Motor neuron (in vitro differentiated cells): ENCODE measurements at regions not wholly inside any gene's neighbourhood (a gene's known extent, or its start where the extent isn't known, plus 50 kb on each side); places are given as distances from the start of the nearest gene placed in this dataset.
"Not testable (repeated sequence)": the region's sequence is repeated elsewhere in the genome, so short reads cannot be mapped to it uniquely, and the experiment has no call there.

ENCODE experiments used
- ATAC-seq, 8 experiments: fragments of 200-7000 bp; cut with Tn5 transposase; replicated peaks in 6 of 8; 2 replicates each; pipeline ENCODE4 v1.8.0; 2021; ENCODE audit warnings: mild to moderate bottlenecking in 8 of 8, moderate library complexity in 8 of 8
- H3K27ac ChIP-seq, 2 donors: fragments of 250-450 bp; sonication (Bioruptor Pico); 2 replicates each; pipeline ENCODE4 v1.9.0; 2021; ENCODE audit warnings: antibody characterized with exemption in 2 of 2, mild to moderate bottlenecking in 2 of 2, moderate library complexity in 1 of 2
- H3K4me1 ChIP-seq, 2 donors: fragments of 250-450 bp; sonication (Bioruptor Pico); replicated peaks in 1 of 2; 2 replicates each; pipeline ENCODE4 v1.6.1; 2021; ENCODE audit warnings: antibody characterized with exemption in 2 of 2, mild to moderate bottlenecking in 2 of 2, moderate library complexity in 1 of 2
- H3K4me3 ChIP-seq, 5 donors: fragments of 250-450 bp; sonication (Bioruptor Pico); 2 replicates each; pipeline ENCODE4 v1.9.0; 2021; ENCODE audit warnings: antibody characterized with exemption in 5 of 5, mild to moderate bottlenecking in 5 of 5, moderate library complexity in 4 of 5
- WGBS, 10 experiments: fragments of 450-650 bp; shearing (Covaris generic); methylation state at CpG; one replicate each; pipeline ENCODE4 v1.0.0; 2022; 5-methylcytosine and 5-hydroxymethylcytosine counted together
- in situ Hi-C, 9 experiments: fragments of 400-800 bp; cut with MboI; loops; one replicate each; pipeline ENCODE4 v1.15.0; 2021; ENCODE audit warnings: low sequenced_read_pairs in 9 of 9, low pct_unique_long_range_greater_than_20kb in 2 of 9; ENCODE audit not compliant: unreplicated experiment in 9 of 9

GRCh38 chr1:208461680-208462079 is 217.5 kb upstream of the PLXNA2 start:
- H3K4me1 ChIP-seq = peaks cover 27 to 37% of the 10 kb centered on the region in 2 donors
- no peak overlapping the region for H3K27ac ChIP-seq
- in situ Hi-C loops = no loop called here
- no peak overlapping the region for H3K4me3 ChIP-seq
- no peak for ATAC-seq
- WGBS, 10 experiments = 0 to 100% (median 88%) methylated on average over 1 to 4 of the region's 4 CpGs; no CpG with 5 or more reads in 3 of the 10 experiments

GRCh38 chr1:208462761-208463160 is 218.6 kb upstream of the PLXNA2 start:
- in situ Hi-C loops = no loop called here

GRCh38 chr1:208465266-208465665 is 221.1 kb upstream of the PLXNA2 start:
- peaks cover 27 to 44% of the 10 kb centered on the region in 2 donors for H3K4me1 ChIP-seq
- ATAC-seq = no peak
- no peak overlapping the region for H3K4me3 ChIP-seq
- no peak overlapping the region for H3K27ac ChIP-seq
- WGBS, 10 experiments = 17 to 100% (median 96%) methylated on average over 1 to 3 of the region's 3 CpGs
- in situ Hi-C loops = no loop called here

More at GRCh38 chr1:208462761-208463160, 218.6 kb upstream of the PLXNA2 start:
- Histone ChIP-seq H3K4me1 (peaks cover 27 to 37% of the 10 kb centered on the region in 2 donors), H3K4me3 (no peak overlapping the region), H3K27ac (peak overlapping the region; percentile 14 to 32)
- ATAC-seq = peak in 5 of 8 experiments; percentile 85 to 91 (median 87)
- WGBS, 10 experiments = 0 to 100% (median 56%) methylated on average over 1 to 6 of the region's 6 CpGs; no CpG with 5 or more reads in 2 of the 10 experiments

- Histone ChIP-seq H3K4me3 (no peak overlapping the region), H3K4me1 (peaks cover 25 to 43% of the 10 kb centered on the region in 2 donors), H3K27ac (no peak overlapping the region)
- in situ Hi-C loops = no loop called here
- ATAC-seq = peak in 5 of 8 experiments; percentile 40 to 60 (median 56)
- 38 to 100% (median 63%) methylated on average over 1 to 4 of the region's 4 CpGs for WGBS, 10 experiments
Measured at GRCh38 chr1:208465786-208466590, 221.8 kb upstream of the PLXNA2 start.

- in situ Hi-C loops = no loop called here
- no peak for ATAC-seq
- Histone ChIP-seq H3K27ac (no peak overlapping the region), H3K4me1 (peaks cover 21 to 43% of the 10 kb centered on the region in 2 donors), H3K4me3 (no peak overlapping the region)
- 34 to 100% (median 81%) methylated on average over 2 to 7 of the region's 7 CpGs for WGBS, 10 experiments
Measured at GRCh38 chr1:208467151-208467780, 223.1 kb upstream of the PLXNA2 start.

GRCh38 chr1:208475449-208475848 is 231.3 kb upstream of the PLXNA2 start:
- WGBS, 10 experiments = 0 to 94% (median 70%) methylated on average over 1 to 4 of the region's 4 CpGs; no CpG with 5 or more reads in 2 of the 10 experiments
- ATAC-seq = peak; percentile 23 to 95 (median 82)
- Histone ChIP-seq H3K4me3 (no peak overlapping the region), H3K4me1 (peaks cover 33 to 45% of the 10 kb centered on the region in 2 donors), H3K27ac (peak overlapping the region; percentile 39 to 48)
- in situ Hi-C loops = no loop called here

GRCh38 chr1:208475951-208476845 is 232.0 kb upstream of the PLXNA2 start:
- WGBS, 10 experiments = 14 to 96% (median 59%) methylated on average over 1 to 5 of the region's 5 CpGs; no CpG with 5 or more reads in 2 of the 10 experiments
- ATAC-seq = peak in 6 of 8 experiments; percentile 26 to 83 (median 71)
- peaks cover 33 to 40% of the 10 kb centered on the region in 2 donors for H3K4me1 ChIP-seq
- H3K27ac ChIP-seq = peak overlapping the region; percentile 1 to 39
- in situ Hi-C loops = no loop called here
- no peak overlapping the region for H3K4me3 ChIP-seq

GRCh38 chr1:208476846-208477170 is 232.6 kb upstream of the PLXNA2 start:
- Histone ChIP-seq H3K4me1 (peaks cover 34 to 43% of the 10 kb centered on the region in 2 donors), H3K4me3 (no peak overlapping the region), H3K27ac (peak overlapping the region; percentile 8 to 42)
- 40 to 93% (median 83%) methylated on average over 2 of the region's 2 CpGs; no CpG with 5 or more reads in 5 of the 10 experiments for WGBS, 10 experiments
- in situ Hi-C loops = no loop called here
- ATAC-seq = no peak

GRCh38 chr1:208479435-208479834 is 235.3 kb upstream of the PLXNA2 start:
- WGBS, 10 experiments = 7 to 84% (median 40%) methylated on average over 2 to 7 of the region's 7 CpGs; no CpG with 5 or more reads in 1 of the 10 experiments
- ATAC-seq = no peak
- no peak overlapping the region for H3K27ac ChIP-seq
- H3K4me1 ChIP-seq = peaks cover 40 to 51% of the 10 kb centered on the region in 2 donors
- no peak overlapping the region for H3K4me3 ChIP-seq
- in situ Hi-C loops = no loop called here

- in situ Hi-C loops = no loop called here
- Histone ChIP-seq H3K4me3 (no peak overlapping the region), H3K27ac (no peak overlapping the region), H3K4me1 (peaks cover 7 to 14% of the 10 kb centered on the region in 2 donors)
- 0 to 100% (median 91%) methylated on average over 2 to 3 of the region's 3 CpGs; no CpG with 5 or more reads in 1 of the 10 experiments for WGBS, 10 experiments
- no peak for ATAC-seq
Measured at GRCh38 chr1:208485512-208485911, 241.3 kb upstream of the PLXNA2 start.

GRCh38 chr1:208486677-208487076 is 242.5 kb upstream of the PLXNA2 start:
- Histone ChIP-seq H3K4me1 (peaks cover 7 to 10% of the 10 kb centered on the region in 2 donors), H3K27ac (no peak overlapping the region), H3K4me3 (no peak overlapping the region)
- in situ Hi-C loops = no loop called here
- ATAC-seq = no peak

GRCh38 chr1:208488432-208488831 is 244.2 kb upstream of the PLXNA2 start:
- H3K4me1 ChIP-seq, in situ Hi-C loops, H3K4me3 ChIP-seq, H3K27ac ChIP-seq, ATAC-seq: not testable (repeated sequence)
- no CpG with 5 or more reads among the region's 36 CpGs for WGBS, 10 experiments
